ENCODE measurements at regions not wholly inside any gene's neighbourhood (a gene's known extent, or its start where the extent isn't known, plus 50 kb on each side); places are given as distances from the start of the nearest gene placed in this dataset.

DNA sequence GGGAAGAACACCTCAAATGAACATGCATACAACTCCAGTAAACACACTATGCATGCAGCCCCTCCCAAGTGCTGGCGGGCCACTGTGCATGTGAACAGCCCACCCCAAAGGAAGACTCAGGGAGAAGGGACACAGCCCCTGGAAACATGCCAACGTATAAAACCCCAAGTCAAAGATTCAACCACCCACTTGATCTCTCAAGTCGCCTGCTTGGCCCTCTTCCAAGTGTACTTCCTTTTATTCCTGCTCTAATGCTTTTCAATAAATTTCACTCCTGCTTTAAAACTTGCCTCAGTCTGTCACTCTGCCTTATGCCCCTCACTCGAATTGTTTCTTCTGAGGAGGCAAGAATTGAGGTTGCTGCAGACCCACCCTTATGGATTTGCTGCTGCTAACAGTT is 139.1 kb downstream of the C1D start:
- peak; percentile 51 for DNase-seq

GRCh38 chr2:67927501-67927900 is 135.3 kb downstream of the C1D start:
- DNase-seq = no peak

DNA sequence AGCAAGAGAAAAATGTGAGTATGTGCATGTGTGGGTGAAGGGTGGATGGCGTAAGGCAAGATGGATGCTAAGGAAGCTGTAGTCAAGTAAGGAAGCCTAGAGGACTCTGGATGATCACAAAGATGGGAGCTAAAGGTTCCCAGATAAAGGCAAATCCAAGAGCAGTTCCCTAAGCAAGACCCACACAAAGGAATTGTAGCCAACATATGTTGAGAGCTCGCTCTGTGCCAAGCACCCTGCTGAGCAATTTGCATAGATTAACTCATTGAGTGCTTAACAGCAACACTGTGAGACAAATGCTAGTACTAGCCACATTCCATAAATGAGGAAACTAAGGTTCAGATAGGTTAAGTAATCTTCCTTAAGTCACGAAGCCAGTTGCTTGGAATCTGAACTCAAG is 132.6 kb downstream of the C1D start:
- DNase-seq = no peak

DNA sequence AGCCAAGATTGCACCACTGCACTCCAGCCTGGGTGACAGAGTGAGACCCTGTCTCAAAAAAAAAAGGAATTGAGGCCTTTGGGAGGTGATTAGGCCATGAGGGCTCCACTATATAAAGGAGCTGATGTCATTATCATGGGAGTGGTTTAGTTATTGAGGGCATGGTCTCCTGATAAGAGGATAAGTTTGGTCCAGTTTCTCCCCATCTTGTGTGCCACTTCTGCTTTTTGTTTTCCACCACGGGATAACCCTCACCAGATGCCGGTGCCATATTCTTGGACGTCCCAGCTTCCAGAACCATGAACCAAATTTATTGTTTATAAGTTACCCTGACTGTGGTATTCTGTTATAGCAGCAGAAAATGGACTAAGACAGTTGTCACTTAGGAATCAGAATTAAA is 125.8 kb downstream of the C1D start:
- DNase-seq = peak; percentile 45

DNA sequence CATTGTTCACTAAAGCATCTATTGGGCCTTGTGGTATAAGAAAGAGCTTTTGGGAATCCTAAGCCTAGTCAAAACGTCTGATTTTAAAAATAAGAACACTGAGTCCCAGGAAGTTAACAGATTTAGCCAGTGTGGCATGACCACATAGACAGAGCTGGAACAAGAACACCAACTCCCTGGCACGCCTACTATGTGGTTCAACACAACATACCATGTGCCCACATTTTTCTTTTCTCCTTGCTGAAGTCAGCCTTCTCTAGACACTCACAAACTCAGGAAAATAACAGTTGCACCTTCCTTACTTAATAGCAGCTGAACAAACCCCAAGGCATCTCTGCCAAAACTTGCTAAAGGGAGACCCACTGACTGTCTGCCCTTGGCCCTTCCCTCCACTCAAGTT is 124.8 kb downstream of the C1D start:
- DNase-seq = no peak

GRCh38 chr2:67945056-67945455 is 117.7 kb downstream of the C1D start:
- DNase-seq = no peak

DNA sequence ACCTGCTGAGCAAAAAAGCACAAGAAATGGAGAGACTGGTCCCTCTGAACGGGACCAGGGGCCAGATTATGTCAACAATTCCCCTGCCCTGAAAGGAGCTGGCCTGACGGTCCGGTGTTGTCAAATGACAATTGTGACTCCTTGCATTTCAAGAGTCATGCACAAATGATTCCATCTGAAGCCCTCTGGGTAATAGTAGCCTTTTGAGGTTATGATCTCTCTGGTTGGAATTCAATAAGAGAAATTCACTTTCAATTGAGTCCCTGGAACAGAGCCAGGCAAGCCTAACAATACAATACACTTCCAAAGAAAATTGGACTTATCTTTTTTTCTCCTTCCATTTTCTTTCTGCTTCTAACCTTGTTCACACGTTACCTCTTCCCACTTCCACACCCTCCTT is 116.9 kb downstream of the C1D start:
- DNase-seq = no peak

- DNase-seq = no peak
Observed at GRCh38 chr2:67948057-67948456, 114.7 kb downstream of the C1D start.

GRCh38 chr2:67948506-67948905 is 114.3 kb downstream of the C1D start:
- no peak for DNase-seq

DNA sequence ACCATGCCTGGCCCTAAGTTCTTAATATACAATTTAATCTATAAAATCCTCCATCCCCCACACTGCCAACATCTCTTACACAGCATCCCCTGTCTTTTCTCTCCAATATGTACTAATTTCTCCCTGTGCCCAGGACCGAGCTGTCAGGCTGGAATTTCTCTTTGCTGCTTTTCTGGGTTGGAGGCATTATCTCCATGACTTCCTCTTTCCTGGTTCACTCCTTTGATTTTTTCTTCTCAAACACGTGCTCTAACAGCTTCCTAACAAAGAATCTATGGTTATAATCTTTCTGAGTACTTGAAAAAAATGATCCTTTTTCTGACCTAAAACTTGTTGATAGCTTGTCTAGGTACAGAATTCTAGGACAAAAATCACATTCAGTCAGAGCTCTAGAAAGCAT is 112.8 kb downstream of the C1D start:
- DNase-seq = no peak

GRCh38 chr2:67950919-67951318 is 111.9 kb downstream of the C1D start:
- DNase-seq = no peak

DNA sequence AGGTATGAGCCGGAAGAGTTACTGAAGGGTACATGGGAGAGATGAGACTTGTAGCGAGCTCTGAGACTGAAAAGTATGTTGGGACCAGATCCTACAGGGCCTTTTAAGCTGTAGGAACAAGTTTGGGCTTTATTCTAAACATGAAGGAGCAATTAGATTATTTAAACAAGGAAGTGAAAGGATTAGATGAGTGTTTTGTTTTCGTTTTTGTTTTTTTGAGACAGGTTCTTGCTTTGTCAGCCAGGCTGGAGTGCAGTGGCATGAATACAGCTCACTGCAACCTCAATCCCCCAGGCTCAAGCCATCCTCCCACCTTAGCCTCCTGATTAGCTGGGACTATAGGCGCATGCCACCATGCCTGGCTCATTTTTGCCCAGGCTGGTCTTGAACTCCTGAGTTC is 110.7 kb downstream of the C1D start:
- DNase-seq = no peak

DNA sequence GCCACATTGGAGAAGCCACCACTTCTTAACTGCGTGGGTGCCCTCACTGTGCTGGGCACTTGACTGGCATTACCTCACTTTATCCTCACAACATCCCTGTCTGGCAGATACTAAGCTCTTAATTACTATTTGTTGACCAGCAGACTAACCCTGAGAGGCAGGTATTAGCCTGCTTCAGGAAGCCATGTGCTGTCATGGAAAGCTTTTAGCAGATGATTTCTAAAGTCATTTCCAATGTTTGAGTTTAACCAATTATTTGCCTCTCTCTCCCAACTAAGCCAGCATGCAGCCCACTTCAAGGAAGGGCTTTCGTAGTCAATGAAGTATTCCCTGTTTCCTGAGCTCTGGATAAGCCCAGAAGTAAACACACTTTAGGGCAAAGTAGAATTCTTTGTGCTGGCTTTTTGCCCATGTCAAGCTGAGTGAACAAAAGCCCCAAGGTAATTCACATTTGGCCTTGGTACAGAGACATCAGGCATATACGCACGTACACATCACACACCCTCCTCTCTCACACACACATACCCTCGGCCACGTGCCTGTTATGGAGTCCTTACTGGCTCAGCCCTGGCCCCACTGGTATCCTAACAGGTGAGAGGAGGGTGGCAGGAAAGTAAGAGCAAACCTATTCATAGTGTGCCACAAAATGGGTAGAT is 108.6 kb downstream of the C1D start:
- DNase-seq = no peak

- DNase-seq = no peak
Observed at GRCh38 chr2:67955748-67956603, 106.8 kb downstream of the C1D start.

- no peak for DNase-seq
Observed at GRCh38 chr2:67965246-67965645, 97.6 kb downstream of the C1D start.

GRCh38 chr2:67970071-67970470 is 92.7 kb downstream of the C1D start:
- no peak for DNase-seq

DNA sequence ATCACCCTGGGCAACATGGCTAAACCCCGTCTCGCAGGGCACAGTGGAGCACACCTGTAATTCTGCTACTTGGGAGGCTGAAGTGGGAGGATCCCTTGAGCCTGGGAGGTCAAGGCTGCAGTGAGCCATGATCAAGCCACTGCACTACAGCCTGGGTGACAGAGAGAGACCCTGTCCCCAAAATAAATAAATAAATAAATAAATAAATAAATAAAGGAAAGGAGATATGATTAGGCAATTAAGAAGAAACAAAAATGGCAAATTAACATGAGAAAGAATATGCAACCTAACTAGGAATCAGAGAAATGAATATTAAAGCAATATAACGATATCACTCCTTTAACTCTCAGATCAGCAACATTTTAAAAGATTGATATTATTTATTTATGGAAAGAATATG is 92.3 kb downstream of the C1D start:
- DNase-seq = no peak

- DNase-seq = peak; percentile 56
Observed at GRCh38 chr2:67974559-67975430, 88.0 kb downstream of the C1D start.

- no peak for DNase-seq
Observed at GRCh38 chr2:67977464-67977863, 85.3 kb downstream of the C1D start.

DNA sequence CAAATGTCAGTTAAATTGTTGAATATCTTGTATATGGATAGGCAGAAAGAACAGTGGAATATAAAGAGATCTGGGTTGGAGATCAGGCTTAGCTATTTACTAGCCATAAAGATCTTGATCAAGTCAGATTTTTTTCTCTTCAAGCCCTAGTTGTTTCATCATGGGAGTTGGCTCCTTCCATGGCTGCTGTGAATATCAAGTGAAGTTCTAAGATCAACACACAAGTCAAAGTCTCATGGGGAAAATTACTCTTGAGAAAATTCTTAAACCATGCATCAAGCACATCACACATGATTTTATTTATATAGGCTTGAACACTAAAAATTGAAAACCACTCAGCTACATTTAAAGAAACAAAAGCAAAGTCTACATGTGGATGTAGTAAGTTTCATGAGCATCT is 79.8 kb downstream of the C1D start:
- DNase-seq = no peak

GRCh38 chr2:67984600-67984999 is 78.2 kb downstream of the C1D start:
- no peak for DNase-seq

GRCh38 chr2:67985586-67985985 is 77.2 kb downstream of the C1D start:
- DNase-seq = no peak

GRCh38 chr2:67986258-67986657 is 76.5 kb downstream of the C1D start:
- DNase-seq = no peak

Data from hematopoietic multipotent progenitor cell treated with erythropoietin and hydrocortisone succinate and interleukin-3 and kit ligand, for 6 days (in vitro differentiated cells).